ENCODE measurements at regions not wholly inside any gene's neighbourhood (a gene's known extent, or its start where the extent isn't known, plus 50 kb on each side); places are given as distances from the start of the nearest gene placed in this dataset.
"Not testable (repeated sequence)": the region's sequence is repeated elsewhere in the genome, so short reads cannot be mapped to it uniquely, and the experiment has no call there.

DNA sequence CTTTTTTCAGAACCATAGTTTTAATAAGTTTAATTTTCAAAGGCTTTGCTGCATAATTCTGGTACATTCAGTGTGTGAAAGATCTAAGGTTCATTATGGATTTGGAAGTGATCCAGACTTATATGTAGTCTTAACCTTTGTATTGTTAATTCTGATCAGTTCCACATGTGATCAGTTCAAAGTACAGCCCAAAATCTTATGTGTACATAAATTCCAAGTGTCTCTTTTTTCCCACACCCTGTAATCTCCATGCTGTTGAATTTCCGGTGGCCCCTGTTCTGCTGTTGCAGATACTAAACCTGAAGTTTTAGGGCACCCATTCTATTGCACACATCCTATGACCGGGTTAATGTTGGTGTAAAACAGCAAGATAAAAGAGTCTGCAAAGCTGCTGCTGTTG lies 1147.5 kb upstream of the CDH8 start:
- no peak for DNase-seq

DNA sequence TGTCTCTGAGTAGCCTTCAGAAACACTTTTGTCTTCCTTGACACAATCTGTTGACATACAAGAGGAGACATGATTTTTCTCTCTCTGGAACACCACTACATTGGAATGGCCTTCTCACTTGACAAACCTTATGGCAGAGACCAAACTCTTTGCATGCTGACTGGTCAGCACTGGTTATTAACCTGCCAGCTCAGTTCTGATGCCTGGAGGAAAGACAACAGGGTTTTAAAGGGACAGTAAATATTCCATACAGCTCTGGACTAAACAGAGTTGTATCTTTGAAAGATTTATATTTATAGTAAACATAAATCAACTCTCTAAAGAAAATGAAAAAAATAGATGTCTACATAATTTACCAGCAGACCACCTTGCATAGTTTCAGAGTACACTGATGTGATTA lies 1139.1 kb upstream of the CDH8 start:
- DNase-seq, result no peak

DNA sequence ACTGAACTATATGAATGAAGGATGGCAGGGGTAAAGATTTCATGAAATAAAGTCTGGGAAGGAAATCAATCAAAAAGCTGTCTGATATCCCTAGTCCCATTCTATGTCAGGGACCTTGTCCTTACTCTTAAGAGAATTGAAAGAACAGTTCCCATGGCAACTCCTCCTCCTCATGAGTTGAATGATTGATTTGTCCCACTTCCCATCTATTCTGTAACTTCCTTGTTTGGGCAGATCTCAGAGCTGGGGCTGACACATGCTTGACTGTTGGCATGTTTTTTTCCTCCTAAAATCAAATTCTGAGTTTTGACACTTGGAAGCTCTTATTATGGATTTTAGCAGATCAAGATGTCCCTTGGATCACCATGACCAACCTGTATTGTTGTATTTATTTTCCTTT lies 1138.6 kb upstream of the CDH8 start:
- DNase-seq, result no peak

GRCh38 chr16:63171545-63171944 lies 1135.3 kb upstream of the CDH8 start:
- DNase-seq, result no peak

DNA sequence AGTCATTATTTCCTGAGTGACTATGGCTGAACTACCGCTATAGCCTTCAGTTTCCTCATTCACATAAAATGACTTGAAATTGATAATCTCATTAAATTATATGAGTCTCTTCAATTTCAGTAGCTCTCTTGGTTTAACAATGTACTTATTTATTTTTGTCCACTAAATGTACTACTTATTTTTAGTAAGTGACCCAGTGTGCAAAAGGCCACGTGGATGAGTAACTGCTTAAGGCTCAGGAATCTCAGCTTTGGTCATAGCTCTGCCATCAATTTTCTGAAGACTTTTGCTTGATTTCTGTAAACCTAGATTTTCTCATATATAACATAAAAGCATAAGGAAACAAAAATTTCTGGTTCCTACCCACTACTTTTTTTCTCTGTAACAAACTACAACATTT lies 1132.9 kb upstream of the CDH8 start:
- no peak for DNase-seq

DNA sequence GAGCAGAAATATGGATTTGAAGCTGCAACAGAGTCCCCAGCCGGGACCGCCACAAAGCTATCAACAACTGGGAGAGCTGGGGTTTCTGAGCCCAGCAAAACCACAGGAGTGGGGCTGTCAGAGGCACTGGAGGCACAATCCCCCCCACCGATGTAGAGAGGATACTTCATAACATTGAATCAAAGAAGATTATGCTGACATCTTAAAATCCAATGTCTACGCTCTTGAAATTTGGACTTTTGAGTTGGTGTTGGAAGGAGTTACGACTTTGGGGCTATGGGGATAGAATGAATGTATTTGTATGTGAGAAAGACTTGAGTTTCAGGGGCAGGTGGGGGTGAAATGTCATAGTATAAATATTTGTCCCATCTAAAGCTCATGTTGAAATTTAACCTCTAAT lies 1121.6 kb upstream of the CDH8 start:
- DNase-seq, result no peak

GRCh38 chr16:63146251-63146650 lies 1110.0 kb upstream of the CDH8 start:
- DNase-seq, result no peak

DNA sequence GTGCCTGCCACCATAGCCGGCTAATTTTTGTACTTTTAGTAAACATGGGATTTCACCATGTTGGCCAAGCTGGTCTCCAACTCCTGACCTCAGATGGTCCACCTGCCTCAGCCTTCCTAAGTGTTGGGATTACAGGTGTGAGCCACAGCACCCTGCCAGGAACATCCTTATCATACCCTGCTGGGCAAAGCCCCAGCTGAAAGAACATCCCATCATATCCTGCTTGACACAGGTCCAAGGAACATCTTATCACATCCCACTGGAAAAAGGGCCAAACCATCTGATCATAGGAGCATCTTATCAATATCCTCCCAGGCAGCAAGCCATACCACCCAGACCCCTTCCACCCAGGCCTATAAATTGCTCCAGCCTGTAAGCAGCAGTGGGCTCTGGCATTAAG lies 1109.2 kb upstream of the CDH8 start:
- no peak for DNase-seq

GRCh38 chr16:63135069-63135468 lies 1098.8 kb upstream of the CDH8 start:
- DNase-seq, result no peak

- DNase-seq, result no peak
These were observed 1095.3 kb upstream of the CDH8 start for GRCh38 chr16:63131503-63131902.

- DNase-seq, result no peak
These were observed 1094.7 kb upstream of the CDH8 start for GRCh38 chr16:63130942-63131341.

DNA sequence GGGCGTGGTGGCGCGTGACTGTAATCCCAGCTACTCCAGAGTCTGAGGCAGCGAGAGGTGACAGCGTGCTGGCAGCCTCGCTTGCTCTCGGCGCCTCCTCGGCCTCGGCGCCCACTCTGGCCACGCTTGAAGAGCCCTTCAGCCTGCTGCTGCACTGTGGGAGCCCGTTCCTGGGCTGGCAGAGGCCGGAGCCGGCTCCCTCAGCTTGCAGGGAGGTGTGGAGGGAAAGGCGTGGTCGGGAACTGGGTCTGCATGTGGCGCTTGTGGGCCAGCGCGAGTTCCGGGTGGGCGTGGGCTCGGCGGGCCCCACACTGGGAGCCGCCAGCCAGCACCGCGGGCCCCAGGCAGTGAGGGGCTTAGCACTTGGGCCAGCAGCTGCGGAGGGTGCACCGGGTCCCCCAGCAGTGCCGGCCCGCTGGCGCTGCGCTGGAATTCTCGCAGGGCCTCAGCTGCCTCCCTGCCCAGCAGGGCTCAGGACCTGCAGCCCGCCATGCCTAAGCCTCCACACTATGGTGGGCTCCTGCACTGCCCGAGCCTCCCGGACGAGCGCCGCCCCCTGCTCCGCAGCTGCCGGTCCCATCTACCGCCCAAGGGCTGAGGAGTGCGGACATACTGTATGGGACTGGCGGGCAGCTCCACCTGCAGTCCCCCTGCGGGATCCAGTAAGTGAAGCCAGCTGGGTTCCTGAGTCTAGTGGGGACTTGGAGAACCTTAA lies 1093.3 kb upstream of the CDH8 start:
- no peak for DNase-seq

DNA sequence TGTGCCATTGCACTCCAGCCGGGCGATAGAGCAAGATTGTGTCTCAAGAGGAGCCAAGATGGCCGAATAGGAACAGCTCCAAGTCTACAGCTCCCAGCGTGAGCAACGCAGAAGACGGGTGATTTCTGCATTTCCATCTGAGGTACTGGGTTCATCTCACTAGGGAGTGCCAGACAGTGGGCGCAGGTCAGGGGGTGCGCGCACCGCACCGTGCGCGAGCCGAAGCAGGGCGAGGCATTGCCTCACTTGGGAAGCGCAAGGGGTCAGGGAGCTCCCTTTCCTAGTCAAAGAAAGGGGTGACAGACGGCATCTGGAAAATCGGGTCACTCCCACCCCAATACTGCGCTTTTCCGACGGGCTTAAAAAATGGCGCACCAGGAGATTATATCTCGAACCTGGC lies 1083.7 kb upstream of the CDH8 start:
- DNase-seq, result not testable (repeated sequence)

DNA sequence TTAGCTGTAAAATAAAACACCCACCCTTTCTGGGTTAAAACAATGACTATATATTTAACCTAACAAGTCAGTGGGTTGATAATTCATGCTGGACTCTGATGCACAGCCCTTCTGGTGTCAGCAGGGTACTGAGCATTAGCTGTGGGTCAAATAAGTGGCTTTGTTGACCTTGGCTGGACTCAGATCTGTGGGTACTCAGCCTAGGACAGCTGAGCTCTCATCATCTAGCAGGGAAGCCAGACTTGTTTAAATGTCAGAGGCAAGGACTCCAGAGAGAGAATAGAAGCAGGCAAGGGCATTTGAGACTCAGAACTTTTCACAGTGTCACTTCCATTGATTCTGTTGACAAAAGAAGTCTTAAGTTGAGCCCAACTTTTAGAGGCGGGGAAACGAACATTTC lies 1063.8 kb upstream of the CDH8 start:
- DNase-seq, result no peak

GRCh38 chr16:63096857-63097256 lies 1060.6 kb upstream of the CDH8 start:
- no peak for DNase-seq

GRCh38 chr16:63092736-63093135 lies 1056.5 kb upstream of the CDH8 start:
- DNase-seq, result no peak

- no peak for DNase-seq
These were observed 1045.9 kb upstream of the CDH8 start for GRCh38 chr16:63082101-63082500.

- no peak for DNase-seq
These were observed 1044.5 kb upstream of the CDH8 start for GRCh38 chr16:63080746-63081145.

DNA sequence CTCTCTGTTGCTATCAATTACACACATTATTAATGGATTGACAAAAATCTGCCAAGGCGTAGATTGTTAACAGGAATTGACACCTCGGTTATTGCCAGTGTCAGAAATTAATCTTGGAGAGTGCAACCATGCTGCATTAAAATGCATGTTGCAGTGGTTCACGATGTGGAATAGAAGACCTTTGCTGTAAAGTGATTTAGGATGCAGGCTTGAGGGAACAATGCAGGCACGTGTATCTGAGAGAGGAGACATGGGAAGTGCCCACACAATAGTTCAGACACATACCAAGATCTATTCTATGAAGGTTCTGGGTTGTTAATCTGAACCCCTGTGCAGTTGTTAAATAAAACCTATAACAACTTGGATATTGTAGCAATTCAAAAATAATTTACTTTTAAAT lies 1032.8 kb upstream of the CDH8 start:
- no peak for DNase-seq

- no peak for DNase-seq
These were observed 1030.9 kb upstream of the CDH8 start for GRCh38 chr16:63067141-63067540.

GRCh38 chr16:63066552-63066951 lies 1030.3 kb upstream of the CDH8 start:
- DNase-seq, result no peak

GRCh38 chr16:63061319-63061718 lies 1025.1 kb upstream of the CDH8 start:
- no peak for DNase-seq

DNA sequence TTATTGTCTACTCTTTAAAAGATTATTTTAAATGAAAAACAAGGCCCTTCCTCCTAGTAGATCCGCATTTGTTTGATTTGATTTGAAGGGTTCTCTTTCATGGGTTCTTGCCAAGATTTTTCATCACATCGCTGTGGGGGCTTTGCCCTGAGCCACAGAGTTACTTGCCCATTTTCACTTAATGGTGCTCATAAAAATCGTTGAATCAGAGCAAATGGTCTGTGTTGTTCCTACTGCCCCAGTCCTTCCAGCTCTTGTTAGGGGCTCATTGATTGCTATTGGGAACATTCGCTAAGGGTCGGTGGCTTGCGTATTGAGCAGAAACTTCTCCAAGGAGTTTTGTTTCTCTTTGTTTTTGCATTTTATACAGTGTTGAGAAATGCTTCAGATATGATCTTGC lies 1023.4 kb upstream of the CDH8 start:
- DNase-seq, result no peak

DNA sequence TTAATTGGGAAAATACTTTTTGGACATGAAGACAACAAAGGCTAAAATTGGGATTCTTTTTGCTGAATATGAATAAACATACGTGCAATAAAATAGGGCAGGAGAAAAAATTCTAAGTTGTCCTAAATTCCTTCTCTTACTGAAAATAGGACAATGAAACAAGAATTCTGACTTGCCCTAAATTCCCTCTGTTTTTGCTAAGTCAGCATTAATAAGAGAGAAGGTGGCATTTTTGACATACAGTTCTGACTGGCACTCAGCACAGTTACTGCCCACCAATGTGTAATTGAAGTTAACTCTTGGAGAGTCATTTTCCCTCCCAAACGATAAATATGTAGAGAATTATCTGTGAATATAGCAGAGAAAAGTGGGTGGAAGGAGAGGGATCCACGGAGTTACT lies 1021.1 kb upstream of the CDH8 start:
- no peak for DNase-seq

- no peak for DNase-seq
These were observed 1014.2 kb upstream of the CDH8 start for GRCh38 chr16:63050391-63050790.
